HG02870 (cell line): ENCODE measurements at regions not wholly inside any gene's neighbourhood (a gene's known extent, or its start where the extent isn't known, plus 50 kb on each side); places are given as distances from the start of the nearest gene placed in this dataset.

Experiments used
- ATAC-seq: cut with Tn5 transposase; IDR thresholded peaks from one replicate; pipeline ENCODE4 v1.9.1; 2021; ENCODE audit warnings: mild to moderate bottlenecking, moderate library complexity; ENCODE audit not compliant: unreplicated experiment

- no peak for ATAC-seq
Observed at GRCh38 chr2:163863073-163863472, 127.3 kb upstream of the FIGN start.

- no peak for ATAC-seq
Observed at GRCh38 chr2:163859951-163860350, 124.1 kb upstream of the FIGN start.

- no peak for ATAC-seq
Observed at GRCh38 chr2:163856941-163857340, 121.1 kb upstream of the FIGN start.

- ATAC-seq = no peak
Observed at GRCh38 chr2:163852616-163853015, 116.8 kb upstream of the FIGN start.

- ATAC-seq = no peak
Observed at GRCh38 chr2:163849756-163850435, 114.1 kb upstream of the FIGN start.

GRCh38 chr2:163838890-163839289 lies 103.1 kb upstream of the FIGN start:
- ATAC-seq = no peak

- no peak for ATAC-seq
Observed at GRCh38 chr2:163836167-163836566, 100.4 kb upstream of the FIGN start.

- ATAC-seq = no peak
Observed at GRCh38 chr2:163834841-163835240, 99.0 kb upstream of the FIGN start.

- no peak for ATAC-seq
Observed at GRCh38 chr2:163834221-163834620, 98.4 kb upstream of the FIGN start.

- ATAC-seq = no peak
Observed at GRCh38 chr2:163828771-163829170, 93.0 kb upstream of the FIGN start.

- no peak for ATAC-seq
Observed at GRCh38 chr2:163822033-163822432, 86.2 kb upstream of the FIGN start.

- no peak for ATAC-seq
Observed at GRCh38 chr2:163812926-163813520, 77.2 kb upstream of the FIGN start.

- ATAC-seq = no peak
Observed at GRCh38 chr2:163808406-163808805, 72.6 kb upstream of the FIGN start.

- ATAC-seq = no peak
Observed at GRCh38 chr2:163802284-163802683, 66.5 kb upstream of the FIGN start.

- no peak for ATAC-seq
Observed at GRCh38 chr2:163801486-163801885, 65.7 kb upstream of the FIGN start.

GRCh38 chr2:163800951-163801381 lies 65.2 kb upstream of the FIGN start:
- ATAC-seq = no peak

- no peak for ATAC-seq
Observed at GRCh38 chr2:163799807-163800206, 64.0 kb upstream of the FIGN start.

- ATAC-seq = no peak
Observed at GRCh38 chr2:163794635-163795034, 58.8 kb upstream of the FIGN start.
